ENCODE measurements at regions not wholly inside any gene's neighbourhood (a gene's known extent, or its start where the extent isn't known, plus 50 kb on each side); places are given as distances from the start of the nearest gene placed in this dataset.

DNA sequence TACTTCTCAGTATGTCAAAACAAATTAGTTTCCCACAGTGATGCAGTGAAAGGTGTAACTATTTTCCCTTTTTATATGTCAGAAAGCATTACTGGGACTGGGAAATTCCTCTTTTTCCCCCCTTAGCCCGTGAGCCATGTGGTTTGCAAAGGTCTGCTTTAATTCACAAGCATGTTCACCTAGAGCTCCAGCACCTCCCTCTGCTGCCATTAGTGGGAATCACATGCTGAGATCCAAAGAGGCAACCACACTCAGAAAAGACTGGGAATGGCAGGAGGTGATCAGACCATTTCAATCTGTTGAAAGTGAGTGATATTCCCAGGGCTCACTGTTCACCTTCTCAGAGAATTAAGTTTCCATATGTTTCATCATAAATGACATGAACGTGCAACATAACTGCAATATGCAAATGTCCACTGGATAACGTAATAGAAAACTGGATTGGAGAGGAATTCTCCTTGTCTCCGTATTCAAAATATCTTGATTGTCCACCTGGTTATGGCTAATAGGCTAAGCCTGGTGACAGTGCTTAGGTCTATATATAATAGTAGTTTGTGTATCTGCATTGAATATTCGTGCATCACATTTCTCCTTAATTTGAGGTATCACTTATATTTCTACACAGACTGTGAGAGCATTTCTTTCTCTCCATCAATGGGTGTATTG is 703.5 kb upstream of the WWC1 start:
- H3K4me3 ChIP-seq (replicated peaks; ENCODE audit: low read depth, low read length), result no peak overlapping the region
- peak; percentile 16 for DNase-seq (ENCODE audit: extremely low read depth, low read depth)
- TF ChIP-seq, protein P1, sequence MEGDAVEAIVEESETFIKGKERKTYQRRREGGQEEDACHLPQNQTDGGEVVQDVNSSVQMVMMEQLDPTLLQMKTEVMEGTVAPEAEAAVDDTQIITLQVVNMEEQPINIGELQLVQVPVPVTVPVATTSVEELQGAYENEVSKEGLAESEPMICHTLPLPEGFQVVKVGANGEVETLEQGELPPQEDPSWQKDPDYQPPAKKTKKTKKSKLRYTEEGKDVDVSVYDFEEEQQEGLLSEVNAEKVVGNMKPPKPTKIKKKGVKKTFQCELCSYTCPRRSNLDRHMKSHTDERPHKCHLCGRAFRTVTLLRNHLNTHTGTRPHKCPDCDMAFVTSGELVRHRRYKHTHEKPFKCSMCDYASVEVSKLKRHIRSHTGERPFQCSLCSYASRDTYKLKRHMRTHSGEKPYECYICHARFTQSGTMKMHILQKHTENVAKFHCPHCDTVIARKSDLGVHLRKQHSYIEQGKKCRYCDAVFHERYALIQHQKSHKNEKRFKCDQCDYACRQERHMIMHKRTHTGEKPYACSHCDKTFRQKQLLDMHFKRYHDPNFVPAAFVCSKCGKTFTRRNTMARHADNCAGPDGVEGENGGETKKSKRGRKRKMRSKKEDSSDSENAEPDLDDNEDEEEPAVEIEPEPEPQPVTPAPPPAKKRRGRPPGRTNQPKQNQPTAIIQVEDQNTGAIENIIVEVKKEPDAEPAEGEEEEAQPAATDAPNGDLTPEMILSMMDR (IDR thresholded peaks at IDR 0.05; ENCODE audit: low read depth, low read length, missing control alignments), result peak; percentile 61

DNA sequence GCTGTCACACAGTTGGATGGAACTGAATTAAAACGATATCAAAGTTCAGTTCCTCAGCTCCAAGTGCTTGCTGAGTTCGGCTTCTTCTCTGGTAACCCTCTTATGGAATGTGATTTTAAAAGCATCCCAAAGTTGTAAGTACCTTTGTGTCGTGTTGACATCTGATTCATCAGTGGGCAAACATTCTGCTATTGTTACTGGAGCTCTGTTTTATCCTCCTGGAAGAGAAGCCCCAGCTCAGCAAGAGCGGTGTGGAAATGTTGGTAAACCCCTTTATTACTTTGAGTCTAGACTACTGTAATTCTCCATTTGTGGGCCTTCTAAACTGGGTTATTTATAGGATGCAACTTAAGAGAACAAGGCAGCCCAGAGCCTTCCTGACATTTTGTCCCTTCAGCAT is 699.3 kb upstream of the WWC1 start:
- no peak overlapping the region for H3K4me3 ChIP-seq (replicated peaks; ENCODE audit: low read depth, low read length)
- DNase-seq (ENCODE audit: extremely low read depth, low read depth), result no peak
- TF ChIP-seq, protein P1 (IDR thresholded peaks at IDR 0.05; ENCODE audit: low read depth, low read length, missing control alignments), result no peak

DNA sequence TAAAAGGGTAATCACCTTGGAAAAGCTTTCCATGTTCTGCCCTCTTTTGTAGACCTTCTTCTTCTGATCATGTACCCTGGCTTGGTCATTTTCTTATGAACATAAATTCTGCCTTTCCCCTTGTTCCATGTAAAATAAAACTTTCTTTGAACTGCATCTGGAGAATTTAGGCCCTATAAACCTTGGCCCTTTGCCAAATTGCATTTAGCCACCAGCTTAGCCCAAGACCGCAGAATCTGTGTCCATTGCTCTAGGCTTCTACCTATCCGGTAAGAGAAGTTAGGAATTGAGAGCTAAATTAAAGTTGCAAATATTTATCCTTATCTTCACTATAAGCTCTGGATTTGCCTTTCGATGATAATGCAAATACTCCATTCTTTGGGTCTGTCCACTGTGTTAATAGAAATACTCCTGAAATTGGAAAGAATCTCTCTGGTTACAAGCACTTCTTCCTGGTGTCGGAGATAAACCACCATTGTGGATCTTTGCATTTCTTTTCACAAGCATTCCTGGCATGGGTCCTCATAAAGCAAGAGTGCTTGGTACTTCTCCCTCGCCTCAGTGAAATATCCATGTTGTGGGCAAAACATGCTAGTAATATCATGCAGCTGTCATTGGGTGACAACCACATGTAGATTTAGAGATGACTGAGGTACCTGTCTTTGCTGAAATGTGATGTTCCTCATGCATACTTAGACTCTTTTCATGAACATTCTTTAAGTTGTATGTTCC is 698.0 kb upstream of the WWC1 start:
- TF ChIP-seq, protein P1 (IDR thresholded peaks at IDR 0.05; ENCODE audit: low read depth, low read length, missing control alignments), result no peak
- H3K4me3 ChIP-seq (replicated peaks; ENCODE audit: low read depth, low read length), result no peak overlapping the region
- no peak for DNase-seq (ENCODE audit: extremely low read depth, low read depth)

DNA sequence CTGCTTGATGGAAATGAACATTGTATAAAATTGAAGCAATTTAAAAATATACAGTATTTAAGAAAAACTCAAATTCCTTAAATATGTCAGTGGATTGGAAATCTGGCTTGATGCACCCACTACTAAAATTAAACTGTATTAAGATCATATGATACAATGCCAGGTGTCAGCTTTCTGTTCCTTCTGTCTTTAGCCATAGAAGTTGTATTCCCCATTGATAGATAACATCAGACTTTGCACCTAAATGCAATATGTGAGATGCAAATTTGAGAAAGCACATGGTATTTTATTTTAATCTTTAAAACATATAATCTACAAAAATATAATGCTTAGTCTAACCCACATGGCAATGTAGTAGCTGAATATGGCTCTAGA is 697.4 kb upstream of the WWC1 start:
- H3K4me3 ChIP-seq (replicated peaks; ENCODE audit: low read depth, low read length), result no peak overlapping the region
- TF ChIP-seq, protein P1 (IDR thresholded peaks at IDR 0.05; ENCODE audit: low read depth, low read length, missing control alignments), result no peak
- no peak for DNase-seq (ENCODE audit: extremely low read depth, low read depth)

DNA sequence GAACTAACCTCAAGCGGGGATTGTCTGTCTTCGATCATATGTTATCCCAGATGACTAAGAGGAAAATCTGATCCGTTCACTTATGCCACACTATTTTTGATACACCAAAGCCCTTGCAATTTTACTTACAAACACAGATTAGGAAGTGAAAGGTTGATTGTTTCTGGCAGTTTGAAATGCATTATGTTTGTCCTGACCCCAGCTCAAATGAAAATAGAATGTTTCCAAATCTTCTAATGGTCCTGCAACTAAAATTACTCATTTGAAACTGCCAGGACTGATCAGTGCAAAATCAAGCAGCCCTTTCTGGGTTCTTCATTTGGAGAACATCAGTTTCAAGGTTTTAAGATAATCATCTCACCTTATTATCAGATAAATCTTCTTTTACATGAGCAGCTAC is 696.7 kb upstream of the WWC1 start:
- H3K4me3 ChIP-seq (replicated peaks; ENCODE audit: low read depth, low read length), result no peak overlapping the region
- TF ChIP-seq, protein P1 (IDR thresholded peaks at IDR 0.05; ENCODE audit: low read depth, low read length, missing control alignments), result no peak
- DNase-seq (ENCODE audit: extremely low read depth, low read depth), result no peak

DNA sequence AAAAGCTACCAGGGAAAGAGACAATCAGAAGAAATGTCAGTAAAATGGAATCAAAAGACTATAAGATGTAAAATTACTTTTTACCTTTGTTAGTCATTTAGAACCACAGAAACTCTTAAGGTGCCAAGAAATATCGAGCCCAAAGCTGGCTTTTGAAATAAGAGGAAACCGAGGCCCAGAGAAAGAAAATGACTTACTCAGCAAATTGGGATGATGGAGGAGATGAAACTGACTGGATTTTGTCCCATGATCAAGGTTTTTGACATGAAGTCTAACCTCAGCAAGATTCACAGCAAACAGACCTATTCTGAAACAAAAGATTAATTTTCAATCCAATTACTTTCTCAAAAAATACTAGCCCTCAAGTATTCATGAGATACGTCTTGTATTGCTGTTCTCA is 696.2 kb upstream of the WWC1 start:
- no peak overlapping the region for H3K4me3 ChIP-seq (replicated peaks; ENCODE audit: low read depth, low read length)
- DNase-seq (ENCODE audit: extremely low read depth, low read depth), result no peak
- TF ChIP-seq, protein P1 (IDR thresholded peaks at IDR 0.05; ENCODE audit: low read depth, low read length, missing control alignments), result no peak
